Epithelial cell of proximal tubule (primary cell): ENCODE measurements at regions not wholly inside any gene's neighbourhood (a gene's known extent, or its start where the extent isn't known, plus 50 kb on each side); places are given as distances from the start of the nearest gene placed in this dataset.

ENCODE experiments used
- DNase-seq: peaks from one replicate; pipeline ENCODE4 v3.0.0-alpha.2; 2011; ENCODE audit warnings: low read depth
- H3K4me3 ChIP-seq: 2 replicates; pipeline ENCODE4 v1.5.1; 2011; ENCODE audit warnings: low read depth, mild to moderate bottlenecking, low read length
- TF ChIP-seq, protein P1 (sequence below): conservative IDR thresholded peaks from 2 replicates; pipeline ENCODE4 v1.5.1; 2012; ENCODE audit warnings: low read depth, mild to moderate bottlenecking, low read length

DNA sequence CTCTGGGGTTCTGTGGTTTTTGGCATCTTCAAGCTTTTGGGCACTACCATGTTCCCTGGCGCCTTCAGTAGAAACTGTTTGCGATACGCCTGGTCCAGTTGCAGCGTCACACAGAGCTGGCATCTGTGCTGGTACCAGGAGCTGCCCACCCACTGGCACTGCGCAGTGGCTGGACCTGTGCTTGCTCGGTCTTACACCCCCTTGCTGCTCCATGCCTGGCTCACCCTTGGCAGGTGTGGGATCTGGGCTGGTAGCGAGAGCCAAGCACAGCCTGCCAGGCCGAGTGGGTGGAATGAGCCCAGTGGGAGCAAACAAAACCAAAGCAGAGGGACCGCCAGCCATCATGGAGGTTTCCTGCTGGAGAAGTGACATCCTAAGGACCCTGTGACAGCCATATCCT, 170.2 kb upstream of the IRX2 start:
- no peak for DNase-seq
- TF ChIP-seq, protein P1, sequence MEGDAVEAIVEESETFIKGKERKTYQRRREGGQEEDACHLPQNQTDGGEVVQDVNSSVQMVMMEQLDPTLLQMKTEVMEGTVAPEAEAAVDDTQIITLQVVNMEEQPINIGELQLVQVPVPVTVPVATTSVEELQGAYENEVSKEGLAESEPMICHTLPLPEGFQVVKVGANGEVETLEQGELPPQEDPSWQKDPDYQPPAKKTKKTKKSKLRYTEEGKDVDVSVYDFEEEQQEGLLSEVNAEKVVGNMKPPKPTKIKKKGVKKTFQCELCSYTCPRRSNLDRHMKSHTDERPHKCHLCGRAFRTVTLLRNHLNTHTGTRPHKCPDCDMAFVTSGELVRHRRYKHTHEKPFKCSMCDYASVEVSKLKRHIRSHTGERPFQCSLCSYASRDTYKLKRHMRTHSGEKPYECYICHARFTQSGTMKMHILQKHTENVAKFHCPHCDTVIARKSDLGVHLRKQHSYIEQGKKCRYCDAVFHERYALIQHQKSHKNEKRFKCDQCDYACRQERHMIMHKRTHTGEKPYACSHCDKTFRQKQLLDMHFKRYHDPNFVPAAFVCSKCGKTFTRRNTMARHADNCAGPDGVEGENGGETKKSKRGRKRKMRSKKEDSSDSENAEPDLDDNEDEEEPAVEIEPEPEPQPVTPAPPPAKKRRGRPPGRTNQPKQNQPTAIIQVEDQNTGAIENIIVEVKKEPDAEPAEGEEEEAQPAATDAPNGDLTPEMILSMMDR: no peak

DNA sequence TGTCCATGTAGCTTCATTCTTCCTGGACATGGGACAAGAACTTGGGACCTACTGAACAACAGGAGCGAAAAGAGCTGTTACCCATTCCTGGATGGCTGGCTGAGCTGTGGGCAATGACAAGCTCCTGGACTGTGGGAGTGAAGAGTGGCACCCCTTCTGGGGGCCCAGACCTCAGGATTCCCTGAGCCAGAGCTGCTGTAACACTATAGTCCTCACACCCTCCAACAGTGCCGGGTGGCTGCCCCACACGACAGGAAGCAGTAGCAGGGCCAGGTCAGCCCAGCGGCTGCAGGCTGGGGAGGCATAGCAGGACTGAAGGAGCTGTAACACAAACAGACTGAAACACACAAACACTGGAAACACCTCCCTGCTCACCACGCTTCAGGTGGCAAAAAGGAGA, 169.7 kb upstream of the IRX2 start:
- no peak for DNase-seq
- no peak overlapping the region for H3K4me3 ChIP-seq
- TF ChIP-seq, protein P1: no peak

More for the DNA sequence above, 170.2 kb upstream of the IRX2 start:
- no peak overlapping the region for H3K4me3 ChIP-seq

DNA sequence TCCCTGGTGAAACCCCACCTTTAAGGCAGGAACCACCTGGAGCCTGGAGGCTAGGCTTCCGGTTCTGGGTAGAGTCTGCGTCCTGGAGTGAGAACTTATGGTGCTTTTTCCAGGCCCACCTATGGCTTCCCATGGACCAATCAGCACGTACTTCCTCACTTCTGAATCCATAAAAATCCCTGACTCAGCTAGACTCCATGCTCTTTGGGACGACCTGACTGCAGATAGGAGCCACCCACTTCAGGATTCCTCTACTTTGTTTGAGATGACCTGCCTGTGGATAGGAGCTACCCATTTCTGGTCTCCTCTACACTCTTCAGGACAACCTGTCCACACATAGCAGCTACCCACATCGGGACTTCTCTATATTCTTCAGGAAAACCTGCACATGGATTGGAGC, 168.8 kb upstream of the IRX2 start:
- no peak overlapping the region for H3K4me3 ChIP-seq
- DNase-seq: no peak
- TF ChIP-seq, protein P1: no peak

DNA sequence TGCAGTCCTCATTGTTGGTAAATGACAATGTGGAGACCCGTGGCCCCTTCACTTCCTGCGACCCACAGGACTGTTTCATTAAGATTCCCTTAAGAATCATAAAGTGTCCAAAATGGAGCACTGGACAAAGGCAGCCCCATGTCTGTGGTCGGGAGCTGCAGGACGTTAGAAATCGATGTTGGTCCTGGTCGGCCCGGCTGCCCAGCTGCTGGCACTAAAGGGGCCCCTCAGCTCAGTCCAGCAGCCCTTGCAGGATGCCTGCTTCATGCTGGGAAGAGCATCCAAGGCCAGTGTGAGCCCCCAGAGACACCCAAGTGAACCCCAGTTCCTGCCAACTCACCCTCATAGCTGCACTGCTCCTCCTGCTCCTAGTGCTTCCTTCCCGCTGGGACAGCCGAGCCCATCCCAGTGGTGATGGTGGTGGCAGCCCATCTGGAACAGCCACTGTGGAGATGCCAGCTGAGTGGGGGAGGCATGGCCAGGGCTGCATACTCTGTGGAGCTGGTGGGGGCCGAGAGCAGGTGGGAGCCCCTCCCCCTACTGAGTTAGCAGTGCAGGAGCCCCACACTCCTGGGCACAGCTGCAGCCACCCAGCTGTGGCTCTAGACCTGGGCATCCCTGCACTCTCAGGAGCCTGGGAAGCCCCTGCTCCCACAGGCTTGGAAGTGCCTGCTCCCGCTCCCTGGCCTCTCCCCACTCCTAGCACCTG, 168.0 kb upstream of the IRX2 start:
- DNase-seq: no peak
- H3K4me3 ChIP-seq: no peak overlapping the region
- TF ChIP-seq, protein P1: no peak

DNA sequence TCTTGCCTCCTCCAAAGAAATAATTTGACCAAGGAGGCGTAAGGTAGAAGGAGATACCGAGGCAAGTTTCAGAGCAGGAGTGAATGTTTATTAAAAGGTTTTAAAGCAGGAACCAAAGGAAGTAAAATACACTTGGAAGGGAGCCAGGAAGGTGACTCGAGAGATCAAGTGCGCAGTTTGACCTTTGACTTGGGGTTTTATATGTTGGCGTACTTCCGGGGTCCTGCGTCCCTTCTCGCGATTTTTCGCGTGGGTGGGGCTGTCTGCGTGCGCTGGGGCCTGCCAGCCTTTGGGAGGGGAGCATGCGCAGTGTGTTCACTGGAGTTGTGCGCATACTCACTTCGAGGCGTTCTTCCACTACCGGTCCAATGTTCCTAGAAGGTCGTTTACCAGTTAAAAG, 166.0 kb upstream of the IRX2 start:
- H3K4me3 ChIP-seq: no peak overlapping the region
- no peak for DNase-seq
- TF ChIP-seq, protein P1: no peak

DNA sequence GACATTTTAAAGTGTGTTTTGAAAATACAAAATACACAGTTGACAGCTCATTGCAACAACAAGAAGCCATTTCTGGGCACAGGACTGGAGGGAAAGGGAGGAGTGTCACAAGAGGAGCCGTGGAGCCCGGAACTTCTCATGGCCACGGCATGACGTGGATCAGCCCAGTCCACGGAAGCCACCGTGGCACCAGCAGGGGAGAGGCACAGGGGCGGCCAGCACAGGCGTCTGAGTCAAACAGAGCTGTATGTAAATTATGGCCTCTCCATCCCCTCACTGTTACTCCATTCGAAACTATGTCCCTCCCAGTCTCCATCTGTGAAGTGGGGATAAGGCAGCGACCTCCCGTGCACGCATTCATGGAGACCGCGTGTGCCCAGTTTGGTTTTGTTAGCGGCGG, 165.6 kb upstream of the IRX2 start:
- TF ChIP-seq, protein P1: no peak
- no peak overlapping the region for H3K4me3 ChIP-seq
- DNase-seq: no peak

DNA sequence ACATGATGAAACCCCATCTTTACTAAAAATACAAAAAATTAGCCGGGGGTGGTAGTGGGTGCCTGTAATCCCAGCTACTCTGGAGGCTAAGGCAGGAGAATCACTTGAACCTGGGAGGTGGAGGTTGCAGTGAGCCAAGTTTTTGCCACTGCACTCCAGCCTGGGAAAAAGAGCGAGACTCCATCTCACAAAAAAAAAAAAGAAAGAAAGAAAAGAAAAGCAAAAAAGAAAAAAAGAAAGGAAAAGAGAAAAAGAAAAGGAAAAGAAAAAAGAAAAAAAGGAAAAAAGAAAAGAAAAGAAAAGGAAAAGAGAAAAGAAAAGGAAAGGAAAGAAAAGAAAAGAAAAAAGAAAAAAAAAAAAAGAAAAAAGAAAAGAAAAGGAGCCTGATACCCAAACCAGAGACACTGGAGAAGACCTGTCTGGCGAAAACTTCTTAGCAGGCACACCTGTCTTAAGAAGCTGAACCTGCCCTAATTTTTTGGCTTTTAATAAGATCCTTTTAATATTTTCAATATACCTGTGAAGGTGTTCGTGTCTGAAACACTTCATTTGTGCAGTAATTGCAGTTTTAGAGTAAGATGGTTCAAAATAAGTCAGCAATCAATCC, 164.7 kb upstream of the IRX2 start:
- no peak for DNase-seq
- TF ChIP-seq, protein P1: no peak
- no peak overlapping the region for H3K4me3 ChIP-seq
